ENCODE measurements at regions not wholly inside any gene's neighbourhood (a gene's known extent, or its start where the extent isn't known, plus 50 kb on each side); places are given as distances from the start of the nearest gene placed in this dataset.

DNA sequence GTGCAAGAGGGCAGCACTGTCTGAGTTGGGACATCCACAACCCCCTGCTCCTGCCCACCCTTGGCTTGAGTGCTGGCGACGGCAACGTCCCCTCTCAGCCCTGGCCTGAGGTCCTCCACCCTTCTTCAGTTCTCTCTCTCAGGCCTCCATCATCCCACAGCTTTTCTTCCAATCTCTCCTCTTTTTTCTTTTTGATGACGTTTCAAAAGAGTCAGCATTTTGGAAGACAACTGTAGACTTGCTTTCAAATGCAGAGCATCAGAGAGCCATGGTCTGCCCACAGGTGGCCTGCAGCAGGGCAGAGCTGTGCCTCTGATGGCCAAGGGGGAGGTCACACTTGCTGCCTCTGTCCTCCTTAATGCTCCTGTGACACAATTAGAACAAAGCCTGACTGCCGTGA lies 775.4 kb downstream of the KCNJ18 start:
- ATAC-seq (ENCODE audit: insufficient read depth, low read depth), result no peak
- H3K4me1 ChIP-seq (ENCODE audit: insufficient read depth, low read length), result no peaks in the 10 kb centered on the region
- peaks cover 4% of the 10 kb centered on the region for H3K9me3 ChIP-seq (ENCODE audit: insufficient read depth, low read length, severe bottlenecking)
- DNase-seq, result no peak
- no peaks in the 10 kb centered on the region for H3K36me3 ChIP-seq (ENCODE audit: insufficient read depth, low read length)
- H3K27me3 ChIP-seq (ENCODE audit: insufficient read depth, low read length, poor library complexity), result no peaks in the 10 kb centered on the region
- H3K4me2 ChIP-seq (ENCODE audit: insufficient read depth, low read length), result no peak overlapping the region
- H2AFZ ChIP-seq (ENCODE audit: low read depth, low read length), result no peak overlapping the region
- H4K20me1 ChIP-seq (ENCODE audit: insufficient read depth, low read length), result no peaks in the 10 kb centered on the region
- no peak overlapping the region for H3K9ac ChIP-seq (ENCODE audit: low read depth, low read length)
- H3K79me2 ChIP-seq (ENCODE audit: insufficient read depth, low read length), result no peaks in the 10 kb centered on the region
- no peak overlapping the region for H3K27ac ChIP-seq (ENCODE audit: low read length)
- TF ChIP-seq, protein P1, sequence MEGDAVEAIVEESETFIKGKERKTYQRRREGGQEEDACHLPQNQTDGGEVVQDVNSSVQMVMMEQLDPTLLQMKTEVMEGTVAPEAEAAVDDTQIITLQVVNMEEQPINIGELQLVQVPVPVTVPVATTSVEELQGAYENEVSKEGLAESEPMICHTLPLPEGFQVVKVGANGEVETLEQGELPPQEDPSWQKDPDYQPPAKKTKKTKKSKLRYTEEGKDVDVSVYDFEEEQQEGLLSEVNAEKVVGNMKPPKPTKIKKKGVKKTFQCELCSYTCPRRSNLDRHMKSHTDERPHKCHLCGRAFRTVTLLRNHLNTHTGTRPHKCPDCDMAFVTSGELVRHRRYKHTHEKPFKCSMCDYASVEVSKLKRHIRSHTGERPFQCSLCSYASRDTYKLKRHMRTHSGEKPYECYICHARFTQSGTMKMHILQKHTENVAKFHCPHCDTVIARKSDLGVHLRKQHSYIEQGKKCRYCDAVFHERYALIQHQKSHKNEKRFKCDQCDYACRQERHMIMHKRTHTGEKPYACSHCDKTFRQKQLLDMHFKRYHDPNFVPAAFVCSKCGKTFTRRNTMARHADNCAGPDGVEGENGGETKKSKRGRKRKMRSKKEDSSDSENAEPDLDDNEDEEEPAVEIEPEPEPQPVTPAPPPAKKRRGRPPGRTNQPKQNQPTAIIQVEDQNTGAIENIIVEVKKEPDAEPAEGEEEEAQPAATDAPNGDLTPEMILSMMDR (IDR thresholded peaks at IDR 0.05; ENCODE audit: borderline replicate concordance, extremely low read depth, low read length, poor library complexity, severe bottlenecking), result no peak
- TF ChIP-seq EZH2 (IDR thresholded peaks at IDR 0.05; ENCODE audit: borderline replicate concordance, low read depth, low read length, severe bottlenecking), result no peak
- H3K4me3 ChIP-seq (ENCODE audit: low read depth in 1 of 2, low read length in 2 of 2), result no peak overlapping the region

DNA sequence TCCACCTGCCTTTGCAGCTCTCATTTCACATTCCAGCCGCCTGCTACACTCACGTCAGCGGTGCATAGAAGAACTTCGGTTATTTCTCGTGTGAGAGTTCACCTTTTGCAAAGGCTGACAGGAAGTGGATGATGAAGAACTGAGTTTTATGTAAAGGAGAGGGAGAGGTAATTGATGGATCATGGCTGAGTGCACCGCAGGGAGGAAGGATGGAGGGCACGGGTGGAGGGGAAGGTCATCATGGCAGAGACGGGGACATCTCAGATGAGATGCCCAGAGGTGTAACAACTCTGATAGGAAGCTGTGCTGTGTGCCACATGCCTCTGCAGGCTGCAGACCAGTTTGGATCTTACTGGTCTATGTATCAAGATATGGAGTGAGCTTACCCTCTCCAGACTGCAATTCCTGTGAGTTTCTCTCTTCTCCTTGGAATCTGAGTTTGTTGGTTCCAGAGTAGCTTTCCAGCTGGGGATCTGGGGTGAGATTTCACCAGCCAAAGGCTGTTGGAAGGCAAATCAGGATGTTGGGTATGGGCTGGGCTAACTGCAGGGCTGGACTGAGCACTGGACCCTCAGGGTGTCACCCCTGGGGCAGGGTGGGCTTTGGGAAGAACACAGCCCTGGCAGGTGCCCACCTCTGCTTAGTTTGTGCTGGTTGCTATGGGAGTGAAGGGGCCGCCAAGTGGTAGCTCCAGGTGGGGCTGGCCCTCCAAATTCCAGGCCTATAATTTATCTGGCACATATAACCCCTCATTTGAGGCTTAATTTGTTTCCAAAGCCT lies 777.0 kb downstream of the KCNJ18 start:
- Histone ChIP-seq H3K79me2 (ENCODE audit: insufficient read depth, low read length) (no peaks in the 10 kb centered on the region), H2AFZ (ENCODE audit: low read depth, low read length) (no peak overlapping the region), H3K4me1 (ENCODE audit: insufficient read depth, low read length) (no peaks in the 10 kb centered on the region), H3K36me3 (ENCODE audit: insufficient read depth, low read length) (no peaks in the 10 kb centered on the region), H3K27me3 (ENCODE audit: insufficient read depth, low read length, poor library complexity) (no peaks in the 10 kb centered on the region), H4K20me1 (ENCODE audit: insufficient read depth, low read length) (no peaks in the 10 kb centered on the region), H3K9ac (ENCODE audit: low read depth, low read length) (no peak overlapping the region), H3K4me2 (ENCODE audit: insufficient read depth, low read length) (no peak overlapping the region), H3K4me3 (ENCODE audit: low read depth in 1 of 2, low read length in 2 of 2) (no peak overlapping the region), H3K27ac (ENCODE audit: low read length) (no peak overlapping the region), H3K9me3 (ENCODE audit: insufficient read depth, low read length, severe bottlenecking) (peaks cover 4% of the 10 kb centered on the region)
- DNase-seq (no peak), ATAC-seq (ENCODE audit: insufficient read depth, low read depth) (no peak)
- TF ChIP-seq, protein P1 (IDR thresholded peaks at IDR 0.05; ENCODE audit: borderline replicate concordance, extremely low read depth, low read length, poor library complexity, severe bottlenecking), result no peak
- TF ChIP-seq EZH2 (IDR thresholded peaks at IDR 0.05; ENCODE audit: borderline replicate concordance, low read depth, low read length, severe bottlenecking), result no peak

DNA sequence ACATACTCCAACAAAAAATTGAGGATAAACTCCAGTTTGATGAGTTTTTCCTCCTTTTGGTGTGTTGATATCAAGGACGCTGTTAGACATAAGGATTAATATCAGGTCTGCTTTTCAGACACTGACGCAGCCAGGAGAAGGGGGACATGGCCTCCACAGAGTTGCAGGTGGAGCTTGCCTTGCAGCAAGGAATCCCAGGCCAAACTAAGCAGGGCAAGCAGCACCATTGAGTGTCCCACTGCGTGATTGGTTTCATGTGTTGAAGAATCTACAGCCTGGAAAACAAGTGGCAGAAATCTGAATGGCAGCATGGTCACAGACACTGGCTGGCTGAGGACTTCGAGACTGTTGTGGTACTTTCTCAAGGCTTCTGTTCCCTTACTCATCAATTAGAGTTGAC lies 777.6 kb downstream of the KCNJ18 start:
- H3K9me3 ChIP-seq (ENCODE audit: insufficient read depth, low read length, severe bottlenecking), result peaks cover 4% of the 10 kb centered on the region
- no peaks in the 10 kb centered on the region for H4K20me1 ChIP-seq (ENCODE audit: insufficient read depth, low read length)
- H3K9ac ChIP-seq (ENCODE audit: low read depth, low read length), result no peak overlapping the region
- DNase-seq, result no peak
- no peak overlapping the region for H3K27ac ChIP-seq (ENCODE audit: low read length)
- TF ChIP-seq, protein P1 (IDR thresholded peaks at IDR 0.05; ENCODE audit: borderline replicate concordance, extremely low read depth, low read length, poor library complexity, severe bottlenecking), result no peak
- no peak for TF ChIP-seq EZH2 (IDR thresholded peaks at IDR 0.05; ENCODE audit: borderline replicate concordance, low read depth, low read length, severe bottlenecking)
- no peak for ATAC-seq (ENCODE audit: insufficient read depth, low read depth)
- H3K79me2 ChIP-seq (ENCODE audit: insufficient read depth, low read length), result no peaks in the 10 kb centered on the region
- no peak overlapping the region for H3K4me3 ChIP-seq (ENCODE audit: low read depth in 1 of 2, low read length in 2 of 2)
- H3K36me3 ChIP-seq (ENCODE audit: insufficient read depth, low read length), result no peaks in the 10 kb centered on the region
- H3K4me1 ChIP-seq (ENCODE audit: insufficient read depth, low read length), result no peaks in the 10 kb centered on the region
- no peak overlapping the region for H3K4me2 ChIP-seq (ENCODE audit: insufficient read depth, low read length)
- H3K27me3 ChIP-seq (ENCODE audit: insufficient read depth, low read length, poor library complexity), result no peaks in the 10 kb centered on the region
- H2AFZ ChIP-seq (ENCODE audit: low read depth, low read length), result no peak overlapping the region
